ENCODE measurements at regions not wholly inside any gene's neighbourhood (a gene's known extent, or its start where the extent isn't known, plus 50 kb on each side); places are given as distances from the start of the nearest gene placed in this dataset.

GRCh38 chr15:95840004-95840403 is 490.5 kb upstream of the NR2F2 start:
- TF ChIP-seq, protein P1, sequence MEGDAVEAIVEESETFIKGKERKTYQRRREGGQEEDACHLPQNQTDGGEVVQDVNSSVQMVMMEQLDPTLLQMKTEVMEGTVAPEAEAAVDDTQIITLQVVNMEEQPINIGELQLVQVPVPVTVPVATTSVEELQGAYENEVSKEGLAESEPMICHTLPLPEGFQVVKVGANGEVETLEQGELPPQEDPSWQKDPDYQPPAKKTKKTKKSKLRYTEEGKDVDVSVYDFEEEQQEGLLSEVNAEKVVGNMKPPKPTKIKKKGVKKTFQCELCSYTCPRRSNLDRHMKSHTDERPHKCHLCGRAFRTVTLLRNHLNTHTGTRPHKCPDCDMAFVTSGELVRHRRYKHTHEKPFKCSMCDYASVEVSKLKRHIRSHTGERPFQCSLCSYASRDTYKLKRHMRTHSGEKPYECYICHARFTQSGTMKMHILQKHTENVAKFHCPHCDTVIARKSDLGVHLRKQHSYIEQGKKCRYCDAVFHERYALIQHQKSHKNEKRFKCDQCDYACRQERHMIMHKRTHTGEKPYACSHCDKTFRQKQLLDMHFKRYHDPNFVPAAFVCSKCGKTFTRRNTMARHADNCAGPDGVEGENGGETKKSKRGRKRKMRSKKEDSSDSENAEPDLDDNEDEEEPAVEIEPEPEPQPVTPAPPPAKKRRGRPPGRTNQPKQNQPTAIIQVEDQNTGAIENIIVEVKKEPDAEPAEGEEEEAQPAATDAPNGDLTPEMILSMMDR (IDR thresholded peaks at IDR 0.05): no peak
- TF ChIP-seq ZFX (IDR thresholded peaks at IDR 0.05; ENCODE audit: borderline replicate concordance): no peak
- no peak overlapping the region for H3K27ac ChIP-seq

GRCh38 chr15:95840855-95841254 is 489.6 kb upstream of the NR2F2 start:
- TF ChIP-seq, protein P1 (IDR thresholded peaks at IDR 0.05): no peak
- TF ChIP-seq ZFX (IDR thresholded peaks at IDR 0.05; ENCODE audit: borderline replicate concordance): no peak
- no peak overlapping the region for H3K27ac ChIP-seq

- no peak overlapping the region for H3K27ac ChIP-seq
- no peak for TF ChIP-seq ZFX (IDR thresholded peaks at IDR 0.05; ENCODE audit: borderline replicate concordance)
- TF ChIP-seq, protein P1 (IDR thresholded peaks at IDR 0.05): no peak
Measured at GRCh38 chr15:95842576-95842975, 487.9 kb upstream of the NR2F2 start.

GRCh38 chr15:95843241-95843910 is 487.1 kb upstream of the NR2F2 start:
- TF ChIP-seq ZFX (IDR thresholded peaks at IDR 0.05; ENCODE audit: borderline replicate concordance): no peak
- TF ChIP-seq, protein P1 (IDR thresholded peaks at IDR 0.05): no peak
- H3K27ac ChIP-seq: no peak overlapping the region

DNA sequence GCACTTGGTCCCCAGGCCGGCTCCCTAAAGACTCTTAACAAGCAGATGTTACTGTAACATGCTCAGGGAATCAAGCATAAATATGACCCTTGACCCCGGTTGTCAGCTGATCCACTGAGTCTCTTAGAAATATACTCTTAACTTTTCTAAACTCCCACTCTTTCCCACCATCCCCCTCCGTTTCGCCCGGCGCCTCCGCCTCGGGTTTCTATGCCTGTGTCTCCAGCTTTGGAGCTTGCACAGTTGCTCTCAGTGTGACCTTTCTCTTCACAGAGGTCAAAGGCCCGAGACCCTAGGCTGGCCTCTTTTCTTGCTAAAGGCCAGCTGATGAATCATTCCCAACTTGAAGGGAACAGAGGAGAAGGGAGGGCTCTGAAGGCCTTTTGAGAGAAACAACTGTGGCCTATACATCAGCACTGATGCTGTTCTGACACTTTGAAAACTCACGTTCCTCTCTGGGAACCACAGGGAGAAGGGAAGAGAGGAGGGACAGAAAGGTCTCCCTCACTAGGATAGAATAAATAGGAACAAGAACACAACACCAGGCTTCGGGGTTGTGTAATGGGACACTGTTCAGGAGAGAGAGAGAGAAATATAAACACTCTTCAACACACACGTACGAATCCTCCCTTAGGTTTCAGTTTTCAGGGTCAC is 484.5 kb upstream of the NR2F2 start:
- no peak for TF ChIP-seq ZFX (IDR thresholded peaks at IDR 0.05; ENCODE audit: borderline replicate concordance)
- TF ChIP-seq, protein P1 (IDR thresholded peaks at IDR 0.05): no peak
- H3K27ac ChIP-seq: no peak overlapping the region

DNA sequence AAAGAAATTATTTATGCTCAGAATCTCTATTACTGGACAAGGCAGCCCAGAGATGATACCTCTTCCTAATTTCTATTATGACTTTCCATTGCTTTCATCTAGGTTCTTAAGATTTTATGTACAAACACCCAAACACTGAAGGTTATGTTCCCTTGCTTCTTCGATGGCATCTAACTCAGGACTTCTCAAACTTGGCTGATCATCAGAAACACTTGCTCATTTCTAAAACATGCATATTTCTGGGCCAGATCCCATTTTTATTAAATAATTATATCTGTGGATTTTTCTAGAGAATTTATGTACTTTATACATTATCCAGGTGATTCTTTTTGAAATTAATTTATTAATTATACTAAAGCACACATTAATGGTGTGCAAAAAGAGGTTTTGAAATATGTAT is 482.4 kb upstream of the NR2F2 start:
- TF ChIP-seq, protein P1 (IDR thresholded peaks at IDR 0.05): no peak
- TF ChIP-seq ZFX (IDR thresholded peaks at IDR 0.05; ENCODE audit: borderline replicate concordance): no peak
- no peak overlapping the region for H3K27ac ChIP-seq

DNA sequence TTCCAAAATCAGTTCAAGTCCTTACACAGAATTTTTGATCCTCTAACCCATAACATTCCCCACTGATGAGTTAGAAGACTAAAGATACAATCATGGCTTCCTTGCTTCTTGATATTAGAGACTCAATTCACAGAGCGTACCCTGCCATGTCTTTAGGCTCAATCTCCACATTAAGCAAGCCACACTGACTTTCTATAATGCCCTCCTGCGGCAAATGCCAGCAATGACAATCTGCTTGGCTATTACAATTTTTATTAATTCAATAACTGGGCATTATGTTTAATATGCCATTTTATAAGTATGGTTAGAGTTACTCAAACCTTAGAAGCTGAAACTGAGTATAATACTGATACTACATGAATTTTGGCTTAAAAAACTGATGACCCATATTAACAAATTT is 479.7 kb upstream of the NR2F2 start:
- TF ChIP-seq ZFX (IDR thresholded peaks at IDR 0.05; ENCODE audit: borderline replicate concordance): no peak
- TF ChIP-seq, protein P1 (IDR thresholded peaks at IDR 0.05): no peak
- H3K27ac ChIP-seq: no peak overlapping the region

All from 22Rv1 (cell line).